RCC 7860 (cell line): ENCODE measurements at regions not wholly inside any gene's neighbourhood (a gene's known extent, or its start where the extent isn't known, plus 50 kb on each side); places are given as distances from the start of the nearest gene placed in this dataset.

ENCODE experiments used
- DNase-seq: peaks from one replicate; pipeline ENCODE4 v3.0.0-alpha.2; 2015; ENCODE audit warnings: low spot score
- FAIRE-seq: peaks from 2 replicates; lab custom pipeline; 2012; peaks lifted over from hg19 to GRCh38; lab: Jason Lieb, UNC

DNA sequence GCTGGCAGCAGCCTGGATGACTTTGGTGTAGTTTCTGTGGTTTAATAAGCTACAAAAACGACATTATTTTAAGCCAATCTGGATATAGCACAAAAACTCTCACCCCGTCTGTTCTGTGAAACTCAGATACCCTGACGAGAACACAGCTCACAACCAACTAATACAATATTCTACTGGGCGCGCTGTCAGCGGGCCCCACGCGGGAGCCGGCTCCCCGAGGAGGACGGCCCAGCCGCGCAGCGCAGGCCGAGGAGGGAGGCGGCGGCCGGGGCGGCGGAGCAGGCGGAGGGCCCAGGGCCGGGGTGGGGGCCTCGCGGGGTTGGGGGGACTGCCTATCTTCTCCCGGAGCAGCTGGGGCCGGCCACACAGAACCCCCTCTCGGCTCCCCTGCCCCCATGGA is 87.2 kb upstream of the POU3F1 start:
- FAIRE-seq = no peak
- no peak for DNase-seq

DNA sequence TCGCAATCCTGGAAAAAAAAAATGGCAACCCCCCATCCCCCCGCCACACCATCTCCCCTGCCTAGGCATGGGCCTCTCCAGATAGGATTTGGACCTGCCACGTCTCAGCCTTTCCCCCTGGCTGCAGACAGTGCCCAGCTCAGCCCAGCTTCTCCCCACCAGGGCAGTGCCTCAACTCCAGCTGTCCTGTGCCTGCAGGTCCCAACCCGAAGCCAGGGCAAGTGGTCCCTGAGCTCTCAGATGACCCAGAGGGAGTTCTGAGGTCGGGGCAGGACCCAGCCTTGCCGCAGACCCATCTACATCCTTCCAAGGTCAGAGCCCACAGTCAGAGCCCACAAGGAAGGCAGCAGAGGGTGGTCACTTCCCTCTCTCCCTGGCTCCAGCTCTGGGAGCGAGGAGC is 86.7 kb upstream of the POU3F1 start:
- no peak for DNase-seq
- no peak for FAIRE-seq

- peak; percentile 26 for FAIRE-seq
- peak; percentile 45 for DNase-seq
Measured at GRCh38 chr1:38132681-38133080, 86.1 kb upstream of the POU3F1 start.

DNA sequence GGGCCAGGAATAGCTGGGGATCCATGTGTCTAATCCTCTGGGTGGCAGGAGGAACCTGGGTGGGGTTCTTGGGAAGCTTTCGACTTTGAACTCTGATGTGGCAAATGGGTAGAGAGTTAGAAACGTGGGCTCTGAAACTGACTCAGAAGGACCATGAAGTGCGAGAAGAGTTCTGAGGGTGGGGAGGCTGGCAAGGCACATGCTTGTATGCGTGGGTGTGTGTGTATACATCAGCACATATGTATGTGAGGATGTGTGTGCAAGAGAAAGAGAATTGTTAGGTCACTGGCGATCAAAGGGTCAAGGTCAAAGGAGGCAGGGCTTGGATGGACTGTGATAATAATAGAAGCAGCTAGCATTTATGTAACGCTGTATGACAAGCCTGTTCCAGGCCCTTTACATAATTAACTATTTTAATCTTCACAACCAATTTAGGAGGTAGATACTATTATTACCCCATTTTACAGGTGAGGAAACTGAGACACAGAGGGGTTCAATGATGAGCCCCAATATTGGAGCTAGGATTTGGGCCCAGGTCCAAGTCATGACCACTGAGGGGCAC is 84.5 kb upstream of the POU3F1 start:
- FAIRE-seq (no peak), DNase-seq (no peak)

GRCh38 chr1:38129971-38130370 is 83.4 kb upstream of the POU3F1 start:
- peak; percentile 28 for DNase-seq
- FAIRE-seq = no peak

DNA sequence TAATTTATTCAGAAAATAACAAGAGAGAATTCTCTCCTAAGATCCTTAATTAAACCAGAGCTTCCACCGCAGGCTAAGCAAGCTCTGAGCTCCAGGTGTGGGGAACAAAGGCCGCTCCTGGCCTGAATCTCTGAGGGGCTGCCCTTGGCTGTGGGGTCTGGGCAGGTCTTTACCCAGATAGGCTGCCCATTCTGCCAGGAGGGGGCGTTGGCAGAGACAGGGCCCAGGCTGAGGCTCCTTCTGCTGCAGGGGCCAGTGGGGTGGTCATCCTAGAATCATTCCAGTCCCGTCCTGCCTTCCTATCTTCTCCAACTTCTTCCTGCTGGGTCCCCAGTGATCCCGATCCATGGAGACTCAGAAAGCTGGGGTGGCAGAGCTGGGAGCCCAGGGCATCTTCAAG is 82.9 kb upstream of the POU3F1 start:
- no peak for FAIRE-seq
- no peak for DNase-seq

DNA sequence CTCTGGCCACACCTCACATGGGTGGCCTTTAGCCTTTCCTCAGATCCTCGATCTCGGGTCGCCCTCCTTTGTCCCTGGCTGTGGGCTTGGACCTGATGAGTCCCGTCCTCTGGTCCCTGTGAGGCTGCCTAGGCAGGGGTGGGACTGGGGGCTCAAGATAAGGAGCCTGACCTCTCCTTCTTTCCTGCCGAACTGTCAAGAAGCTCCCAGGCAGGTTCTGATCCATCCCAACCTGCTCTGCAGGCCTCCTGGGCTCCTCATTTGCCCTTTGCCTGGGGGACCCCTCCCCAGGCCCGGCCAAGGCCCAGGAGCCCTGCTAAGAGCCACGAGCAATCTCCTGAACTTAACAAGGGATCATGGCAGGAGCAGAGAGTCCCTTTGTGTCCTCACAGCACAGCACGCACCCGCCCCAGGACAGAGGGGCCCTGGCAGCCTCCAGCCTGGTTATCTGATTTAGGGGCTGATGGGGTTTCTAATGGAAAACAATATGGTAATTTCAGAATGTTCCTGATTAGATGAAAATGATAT is 82.4 kb upstream of the POU3F1 start:
- DNase-seq (no peak), FAIRE-seq (no peak)

DNA sequence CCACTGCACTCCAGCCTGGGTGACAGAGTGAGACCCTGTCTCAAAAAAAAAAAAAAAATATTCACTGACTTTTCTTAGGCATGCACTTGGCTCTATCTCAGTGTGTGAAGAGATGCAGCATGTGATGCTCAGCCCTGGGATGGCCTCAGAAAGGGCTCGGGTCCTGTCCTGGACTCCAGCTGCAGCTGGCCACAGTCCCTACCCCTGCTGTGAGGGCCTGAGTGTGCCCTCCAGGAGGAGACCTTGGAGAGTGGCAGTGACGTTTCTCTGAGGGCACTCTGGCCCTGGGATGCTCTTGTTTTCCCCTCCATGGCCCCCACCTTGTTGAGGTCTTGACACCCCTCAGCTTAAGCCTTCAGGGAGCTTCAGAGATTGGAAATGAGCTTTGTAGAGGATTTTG is 81.9 kb upstream of the POU3F1 start:
- DNase-seq (no peak), FAIRE-seq (no peak)

GRCh38 chr1:38127428-38127827 is 80.8 kb upstream of the POU3F1 start:
- no peak for DNase-seq
- no peak for FAIRE-seq

DNA sequence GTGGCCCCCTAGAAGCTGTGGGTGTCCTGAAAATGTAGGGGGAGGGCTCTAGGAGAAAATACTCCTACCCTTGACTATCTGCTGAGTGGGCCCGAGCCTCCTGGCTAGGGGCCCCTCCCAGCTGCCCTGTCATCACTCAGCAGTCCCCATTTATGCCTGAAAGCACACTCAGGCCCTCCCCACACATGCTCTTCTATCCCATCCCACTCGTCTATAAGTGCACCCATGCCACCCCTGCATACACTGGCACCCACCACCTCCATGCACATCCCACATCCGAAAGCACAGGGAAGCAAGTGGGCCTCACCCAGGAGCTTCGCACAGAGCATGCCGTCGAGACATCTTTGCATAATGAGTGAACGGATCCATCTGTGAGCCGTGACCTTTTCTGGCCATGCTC is 80.4 kb upstream of the POU3F1 start:
- DNase-seq = no peak
- no peak for FAIRE-seq

GRCh38 chr1:38125837-38126520 is 79.4 kb upstream of the POU3F1 start:
- FAIRE-seq (no peak), DNase-seq (no peak)

DNA sequence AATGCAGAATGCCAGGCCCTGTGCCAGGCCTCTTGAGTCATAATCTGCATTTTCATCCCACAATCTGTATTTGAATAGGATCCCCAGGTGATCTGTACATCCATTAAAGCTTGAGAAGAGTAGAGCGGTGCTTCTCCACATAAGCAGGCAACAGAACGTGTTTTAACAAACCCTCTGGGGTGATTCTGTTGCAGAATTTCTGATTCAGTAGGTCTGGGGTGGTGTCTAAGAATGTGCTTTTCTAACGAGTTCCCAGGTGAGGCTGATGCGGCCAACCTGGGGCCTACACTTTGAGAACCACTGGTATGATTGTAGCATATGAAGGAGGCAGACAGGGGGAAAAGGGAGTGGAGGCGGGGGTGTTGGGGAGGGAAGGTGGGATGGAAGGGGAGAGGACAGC is 78.4 kb upstream of the POU3F1 start:
- no peak for DNase-seq
- no peak for FAIRE-seq

- DNase-seq (no peak), FAIRE-seq (no peak)
Measured at GRCh38 chr1:38123356-38124135, 77.0 kb upstream of the POU3F1 start.

- FAIRE-seq = no peak
- DNase-seq = no peak
Measured at GRCh38 chr1:38121231-38121680, 74.7 kb upstream of the POU3F1 start.

DNA sequence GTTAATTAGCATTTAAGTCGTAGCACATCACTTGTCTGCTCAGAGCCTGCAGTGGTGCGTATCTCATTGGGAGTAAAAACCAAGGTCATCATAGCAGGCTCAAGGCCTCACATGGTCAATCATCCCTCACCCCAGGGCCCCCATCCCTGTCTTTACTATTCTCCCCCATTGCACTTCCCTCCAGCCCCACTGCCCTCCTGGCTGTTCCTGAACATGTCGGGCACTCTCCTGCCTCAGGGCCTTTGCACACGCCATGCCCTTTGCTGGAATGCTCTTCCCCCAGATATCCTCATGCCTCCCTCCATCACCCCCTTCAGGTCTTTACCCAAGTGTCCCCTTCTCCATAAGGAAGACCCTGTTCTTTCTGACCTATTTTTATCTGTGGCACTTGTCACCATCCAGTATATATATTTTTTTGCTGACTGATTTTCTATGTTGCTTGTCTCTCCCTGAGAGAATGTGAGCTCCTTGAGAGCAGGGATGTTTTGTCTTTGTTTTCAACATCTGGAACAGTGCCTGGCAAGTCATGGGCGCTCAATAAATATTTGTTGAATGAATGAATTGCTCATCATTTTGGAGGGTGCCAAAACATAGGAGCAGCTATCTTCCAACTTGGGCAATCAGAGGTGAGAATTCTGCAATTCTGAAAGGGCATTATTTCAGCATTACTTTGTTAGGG is 74.1 kb upstream of the POU3F1 start:
- FAIRE-seq (no peak), DNase-seq (no peak)

DNA sequence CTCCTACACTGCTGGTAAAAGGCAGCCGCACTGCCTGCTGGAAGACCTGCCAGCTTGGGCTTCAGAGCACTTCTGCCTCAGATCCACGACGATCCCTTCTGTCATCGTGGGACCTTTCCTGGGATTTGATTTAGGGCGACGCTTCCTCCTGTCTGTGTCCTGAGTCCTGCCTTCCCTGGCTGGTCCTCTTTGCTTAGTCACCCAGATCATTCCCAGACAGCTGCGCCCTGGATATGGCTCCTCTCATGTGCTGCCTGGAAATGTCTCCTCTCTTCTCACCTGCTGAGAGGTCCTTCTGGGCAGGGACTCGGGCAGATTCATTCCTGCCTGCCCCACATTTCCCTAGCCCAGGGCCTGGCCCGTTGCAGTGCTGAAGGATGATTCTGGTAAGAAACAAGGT is 72.4 kb upstream of the POU3F1 start:
- FAIRE-seq (no peak), DNase-seq (no peak)

- FAIRE-seq (no peak), DNase-seq (no peak)
Measured at GRCh38 chr1:38117444-38117887, 70.9 kb upstream of the POU3F1 start.

DNA sequence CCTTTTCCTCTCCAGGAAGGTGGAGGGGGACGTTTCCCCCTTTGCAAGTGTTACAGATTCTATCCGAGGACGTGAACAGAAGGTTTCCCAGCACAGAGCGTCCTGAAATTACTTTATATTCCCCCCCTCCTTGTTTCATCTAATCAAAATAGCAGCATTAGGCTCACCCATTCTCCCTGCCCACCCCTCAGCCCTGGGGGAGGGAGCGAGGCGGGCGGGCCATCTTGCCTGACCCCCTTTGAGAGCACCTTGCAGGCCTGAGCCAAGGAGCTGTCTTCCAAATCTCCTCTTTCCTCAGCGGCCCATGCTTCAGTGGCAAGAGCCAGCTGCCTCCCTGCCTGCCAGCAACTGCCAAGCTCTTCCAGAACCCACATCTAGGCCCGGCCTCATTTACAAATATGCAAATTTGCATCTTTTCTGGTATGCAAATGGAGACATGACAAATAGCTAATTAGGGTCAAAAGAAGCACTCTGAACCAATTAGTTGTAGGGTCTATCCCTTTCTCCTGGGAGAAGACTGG is 69.1 kb upstream of the POU3F1 start:
- no peak for FAIRE-seq
- DNase-seq = no peak

- no peak for DNase-seq
- FAIRE-seq = no peak
Measured at GRCh38 chr1:38115226-38115625, 68.6 kb upstream of the POU3F1 start.

GRCh38 chr1:38114241-38115026 is 67.8 kb upstream of the POU3F1 start:
- no peak for FAIRE-seq

More at GRCh38 chr1:38114241-38115026, 67.8 kb upstream of the POU3F1 start:
- no peak for DNase-seq
